NT2/D1 (cell line): ENCODE measurements at regions not wholly inside any gene's neighbourhood (a gene's known extent, or its start where the extent isn't known, plus 50 kb on each side); places are given as distances from the start of the nearest gene placed in this dataset.

ENCODE experiments used
- YY1 ChIP-seq: IDR thresholded peaks from 2 replicates; pipeline ENCODE4 v1.6.1; 2011; ENCODE audit not compliant: insufficient read length, insufficient read depth
- ZNF274 ChIP-seq: IDR thresholded peaks from 2 replicates; pipeline ENCODE4 v1.6.1; 2011; ENCODE audit warnings: mild to moderate bottlenecking, low read depth, low read length

DNA sequence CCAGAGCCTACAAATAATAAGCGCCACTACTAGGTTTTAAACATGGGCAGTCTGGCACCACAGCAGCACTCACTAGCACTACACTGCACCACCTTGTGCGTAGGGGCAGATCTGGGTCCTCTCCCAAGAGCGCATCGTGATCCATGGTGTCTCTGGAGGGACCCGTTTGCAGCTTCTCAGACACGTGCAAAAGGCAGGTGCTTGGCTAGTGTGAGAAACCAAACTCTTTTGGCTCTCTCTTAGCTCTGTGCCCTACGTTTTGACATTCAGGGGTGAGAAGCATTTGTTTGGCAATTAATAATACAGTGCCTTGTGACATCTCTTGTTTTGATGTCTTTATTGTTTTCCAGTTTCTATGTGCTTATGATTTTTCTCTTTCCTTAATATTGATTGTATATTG is 75.4 kb upstream of the EGFLAM start:
- TF ChIP-seq YY1: no peak
- TF ChIP-seq ZNF274: no peak
